Osteocyte (in vitro differentiated cells): ENCODE measurements at regions not wholly inside any gene's neighbourhood (a gene's known extent, or its start where the extent isn't known, plus 50 kb on each side); places are given as distances from the start of the nearest gene placed in this dataset.

Source experiments
- DNase-seq: peaks from one replicate; pipeline ENCODE4 v3.0.0; 2021; ENCODE audit warnings: mixed read lengths; ENCODE audit not compliant: unreplicated experiment; ENCODE audit errors: extremely low spot score
- H3K27ac Mint-ChIP-seq: one replicate; pipeline ENCODE4 v1.8.0; 2021; ENCODE audit warnings: mild to moderate bottlenecking, mixed read lengths; ENCODE audit not compliant: unreplicated experiment
- H3K27me3 Mint-ChIP-seq: one replicate; pipeline ENCODE4 v1.8.0; 2021; ENCODE audit warnings: mixed read lengths; ENCODE audit not compliant: unreplicated experiment
- H3K36me3 Mint-ChIP-seq: one replicate; pipeline ENCODE4 v1.8.0; 2021; ENCODE audit warnings: mixed read lengths; ENCODE audit not compliant: unreplicated experiment
- H3K4me1 Mint-ChIP-seq: one replicate; pipeline ENCODE4 v1.8.0; 2021; ENCODE audit warnings: mixed read lengths; ENCODE audit not compliant: unreplicated experiment
- H3K4me3 Mint-ChIP-seq: one replicate; pipeline ENCODE4 v1.8.0; 2021; ENCODE audit warnings: mild to moderate bottlenecking, moderate library complexity, mixed read lengths; ENCODE audit not compliant: unreplicated experiment
- H3K9me3 Mint-ChIP-seq: one replicate; pipeline ENCODE4 v1.8.0; 2021; ENCODE audit warnings: mixed read lengths; ENCODE audit not compliant: unreplicated experiment
- TF ChIP-seq, protein P1 (sequence below): fragments of 200-600 bp; sonication (generic); IDR thresholded peaks from 2 replicates; pipeline ENCODE4 v1.5.0; 2021; ENCODE audit warnings: antibody characterized with exemption, mild to moderate bottlenecking, moderate library complexity

DNA sequence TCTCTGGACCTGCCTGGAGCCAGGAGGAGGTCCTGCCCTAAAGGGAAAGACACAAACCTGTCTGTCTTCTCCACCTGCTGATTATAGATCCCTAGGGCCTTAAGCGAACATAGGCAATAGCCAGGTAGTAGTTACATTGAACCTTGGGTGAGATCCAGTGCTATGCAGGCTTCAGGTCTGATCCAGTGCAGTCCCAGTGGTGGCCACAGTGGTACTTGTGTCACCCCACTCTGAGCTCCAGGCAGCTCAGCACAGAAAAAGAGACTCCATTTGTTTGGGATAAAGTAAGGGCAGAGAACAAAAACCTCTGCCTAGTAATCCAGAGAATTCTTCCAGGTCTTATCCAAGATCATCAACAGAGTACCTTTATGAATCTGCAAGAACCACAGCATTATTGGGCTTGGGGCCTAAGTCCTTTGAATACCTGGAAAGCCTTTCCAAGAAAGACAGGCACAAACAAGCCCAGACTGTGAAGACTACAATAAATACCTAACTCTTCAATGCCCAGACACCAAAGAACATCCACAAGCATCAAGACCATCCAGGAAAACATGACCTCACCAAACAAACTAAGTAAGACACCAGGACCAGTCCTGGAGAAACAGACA, 60.4 kb upstream of the KTN1 start:
- Mint-ChIP-seq H3K27me3 (peaks cover 3% of the 10 kb centered on the region), H3K9me3 (peaks cover 14% of the 10 kb centered on the region), H3K4me1 (peaks cover 13% of the 10 kb centered on the region), H3K4me3 (no peak overlapping the region), H3K36me3 (peaks cover 3% of the 10 kb centered on the region), H3K27ac (no peak overlapping the region)
- TF ChIP-seq, protein P1, sequence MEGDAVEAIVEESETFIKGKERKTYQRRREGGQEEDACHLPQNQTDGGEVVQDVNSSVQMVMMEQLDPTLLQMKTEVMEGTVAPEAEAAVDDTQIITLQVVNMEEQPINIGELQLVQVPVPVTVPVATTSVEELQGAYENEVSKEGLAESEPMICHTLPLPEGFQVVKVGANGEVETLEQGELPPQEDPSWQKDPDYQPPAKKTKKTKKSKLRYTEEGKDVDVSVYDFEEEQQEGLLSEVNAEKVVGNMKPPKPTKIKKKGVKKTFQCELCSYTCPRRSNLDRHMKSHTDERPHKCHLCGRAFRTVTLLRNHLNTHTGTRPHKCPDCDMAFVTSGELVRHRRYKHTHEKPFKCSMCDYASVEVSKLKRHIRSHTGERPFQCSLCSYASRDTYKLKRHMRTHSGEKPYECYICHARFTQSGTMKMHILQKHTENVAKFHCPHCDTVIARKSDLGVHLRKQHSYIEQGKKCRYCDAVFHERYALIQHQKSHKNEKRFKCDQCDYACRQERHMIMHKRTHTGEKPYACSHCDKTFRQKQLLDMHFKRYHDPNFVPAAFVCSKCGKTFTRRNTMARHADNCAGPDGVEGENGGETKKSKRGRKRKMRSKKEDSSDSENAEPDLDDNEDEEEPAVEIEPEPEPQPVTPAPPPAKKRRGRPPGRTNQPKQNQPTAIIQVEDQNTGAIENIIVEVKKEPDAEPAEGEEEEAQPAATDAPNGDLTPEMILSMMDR, result no peak
- no peak for DNase-seq

DNA sequence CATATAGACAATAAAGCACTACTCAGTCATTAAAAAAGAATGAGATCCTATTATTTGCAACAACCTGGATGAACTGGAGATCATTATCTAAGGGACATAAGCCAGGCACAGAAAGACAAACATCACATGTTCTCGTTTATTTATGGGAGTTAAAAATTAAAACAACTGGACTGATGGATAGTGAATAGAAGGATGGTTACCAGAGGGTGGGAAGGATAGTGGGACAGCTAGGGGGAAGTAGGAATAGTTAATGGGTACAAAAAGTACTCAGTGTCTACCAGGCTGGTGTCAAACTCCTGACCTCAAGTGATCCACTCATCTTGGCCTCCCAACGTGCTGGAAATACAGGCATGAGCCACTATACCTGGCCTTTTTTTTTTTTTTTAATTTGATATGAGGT, 56.7 kb upstream of the KTN1 start:
- peaks cover 14% of the 10 kb centered on the region for H3K9me3 Mint-ChIP-seq
- DNase-seq, result no peak
- TF ChIP-seq, protein P1, result no peak
- no peak overlapping the region for H3K4me3 Mint-ChIP-seq
- no peak overlapping the region for H3K27ac Mint-ChIP-seq
- H3K27me3 Mint-ChIP-seq, result peaks cover 3% of the 10 kb centered on the region
- H3K4me1 Mint-ChIP-seq, result peaks cover 6% of the 10 kb centered on the region
- H3K36me3 Mint-ChIP-seq, result peaks cover 3% of the 10 kb centered on the region
